Right lobe of liver (tissue), 6 donors: ENCODE measurements at regions not wholly inside any gene's neighbourhood (a gene's known extent, or its start where the extent isn't known, plus 50 kb on each side); places are given as distances from the start of the nearest gene placed in this dataset.

Experiments used
- ATAC-seq, 4 donors: fragments of 200-7000 bp; cut with Tn5 transposase; one replicate each; pipeline ENCODE4 v1.9.1; 2020; ENCODE audit warnings: mild to moderate bottlenecking in 4 of 4, moderate library complexity in 4 of 4
- DNase-seq, 3 donors: peaks; one replicate each; pipeline ENCODE4 v3.0.0-alpha.2; 2020
- H3K27ac ChIP-seq, 3 donors: fragments of 200-600 bp; one replicate each; pipeline ENCODE4 v1.8.0; 2022
- H3K27me3 ChIP-seq, 2 donors: fragments of 200-600 bp; one replicate each; pipeline ENCODE4 v1.8.0; 2022
- H3K36me3 ChIP-seq, 4 donors: fragments of 200-600 bp; sonication (generic) in 1 of 4; one replicate each; pipeline versions ENCODE4 v1.5.1 to v1.8.0; 2017 to 2022; ENCODE audit warnings: control low read depth in 1 of 4
- H3K4me1 ChIP-seq, 4 donors: fragments of 200-600 bp; sonication (generic) in 1 of 4; one replicate each; pipeline versions ENCODE4 v1.5.1 to v1.8.0; 2017 to 2022; ENCODE audit warnings: control low read depth in 1 of 4
- H3K4me3 ChIP-seq, 3 donors: fragments of 200-600 bp; one replicate each; pipeline ENCODE4 v1.8.0; 2022
- H3K9me3 ChIP-seq, 4 donors: fragments of 200-600 bp; sonication (generic) in 1 of 4; one replicate each; pipeline versions ENCODE4 v1.5.1 to v1.8.0; 2017 to 2022; ENCODE audit warnings: control low read depth in 1 of 4
- CTCF ChIP-seq, 4 donors: fragments of 200-600 bp in 3 of 4; fragments of 450-650 bp in 1 of 4; IDR thresholded peaks; one replicate each; pipeline versions ENCODE4 v1.5.1 to v1.8.0; 2016 to 2022; ENCODE audit warnings: antibody characterized with exemption in 4 of 4, mild to moderate bottlenecking in 2 of 4
- POLR2A ChIP-seq: fragments of 450-650 bp; IDR thresholded peaks from one replicate; pipeline ENCODE4 v1.6.1; 2017; ENCODE audit warnings: antibody characterized with exemption, mild to moderate bottlenecking
- WGBS: methylation state at CpG from one replicate; pipeline ENCODE4 v1.1.6; 2018; ENCODE audit warnings: low coverage, low lambda C conversion rate; ENCODE audit not compliant: insufficient coverage; ENCODE audit errors: missing lambda C conversion rate; 5-methylcytosine and 5-hydroxymethylcytosine counted together
- intact Hi-C, 2 donors: fragments of 100-400 bp; cut with DNase I; formaldehyde crosslinking; loops; one replicate each; pipeline versions ENCODE4 v1.11.2 to v1.14.1; 2022
- donor health status: DM: no; HTN: yes; CAD: no.
- donor health status: DM: no; HTN: no; CAD: no.
- donor health status: DM: no; HTN: no; CAD: no.
- donor health status: DM: no; HTN: yes; CAD: no.
- donor health status: DM: no; HTN: yes; CAD: no.

GRCh38 chr6:14951704-14952103 lies 294.2 kb upstream of the JARID2 start:
- WGBS: 13% methylated on average over 1 of the region's 1 CpG
- no peak overlapping the region for H3K4me3 ChIP-seq
- ATAC-seq (no peak), DNase-seq (no peak)
- no peak overlapping the region for H3K27ac ChIP-seq
- intact Hi-C loops: no loop called here
- H3K36me3 ChIP-seq: no peaks in the 10 kb centered on the region
- TF ChIP-seq CTCF (IDR thresholded peaks at IDR 0.05) (no peak), POLR2A (no peak)
- H3K27me3 ChIP-seq: no peaks in the 10 kb centered on the region
- peaks cover 0 to 6% (median 0%) of the 10 kb centered on the region in 4 donors for H3K9me3 ChIP-seq
- H3K4me1 ChIP-seq: no peaks in the 10 kb centered on the region

- DNase-seq (no peak), ATAC-seq (no peak)
- intact Hi-C loops: no loop called here
- WGBS: 80% methylated on average over 1 of the region's 6 CpGs
- peaks cover 0 to 6% (median 0%) of the 10 kb centered on the region in 4 donors for H3K9me3 ChIP-seq
- TF ChIP-seq POLR2A (no peak), CTCF (IDR thresholded peaks at IDR 0.05) (no peak)
- H3K36me3 ChIP-seq: no peaks in the 10 kb centered on the region
- H3K4me3 ChIP-seq: no peak overlapping the region
- H3K27me3 ChIP-seq: no peaks in the 10 kb centered on the region
- H3K4me1 ChIP-seq: no peaks in the 10 kb centered on the region
- no peak overlapping the region for H3K27ac ChIP-seq
Measured at GRCh38 chr6:14953836-14954235, 292.0 kb upstream of the JARID2 start.

GRCh38 chr6:14957355-14958059 lies 288.4 kb upstream of the JARID2 start:
- DNase-seq: no peak
- H3K4me1 ChIP-seq: no peaks in the 10 kb centered on the region
- no peak overlapping the region for H3K4me3 ChIP-seq
- no peak overlapping the region for H3K27ac ChIP-seq
- intact Hi-C loops: no loop called here
- TF ChIP-seq POLR2A (no peak), CTCF (IDR thresholded peaks at IDR 0.05) (no peak)
- WGBS: 64% methylated on average over 7 of the region's 7 CpGs
- ATAC-seq: no peak
- H3K9me3 ChIP-seq: peaks cover 0 to 6% (median 0%) of the 10 kb centered on the region in 4 donors
- H3K27me3 ChIP-seq: no peaks in the 10 kb centered on the region
- no peaks in the 10 kb centered on the region for H3K36me3 ChIP-seq

GRCh38 chr6:14959324-14959885 lies 286.5 kb upstream of the JARID2 start:
- no peak overlapping the region for H3K27ac ChIP-seq
- H3K4me1 ChIP-seq: no peaks in the 10 kb centered on the region
- no peak for DNase-seq
- no peak overlapping the region for H3K4me3 ChIP-seq
- H3K9me3 ChIP-seq: peaks cover 0 to 6% (median 0%) of the 10 kb centered on the region in 4 donors
- no peak for ATAC-seq
- WGBS: 69% methylated on average over 6 of the region's 6 CpGs
- intact Hi-C loops: no loop called here
- no peaks in the 10 kb centered on the region for H3K36me3 ChIP-seq
- no peaks in the 10 kb centered on the region for H3K27me3 ChIP-seq
- TF ChIP-seq POLR2A (no peak), CTCF (IDR thresholded peaks at IDR 0.05) (no peak)
